HG03097 (cell line): ENCODE measurements at regions not wholly inside any gene's neighbourhood (a gene's known extent, or its start where the extent isn't known, plus 50 kb on each side); places are given as distances from the start of the nearest gene placed in this dataset.

ENCODE experiments used
- ATAC-seq: cut with Tn5 transposase; IDR thresholded peaks from one replicate; pipeline ENCODE4 v1.9.1; 2021; ENCODE audit not compliant: unreplicated experiment, low FRiP score

DNA sequence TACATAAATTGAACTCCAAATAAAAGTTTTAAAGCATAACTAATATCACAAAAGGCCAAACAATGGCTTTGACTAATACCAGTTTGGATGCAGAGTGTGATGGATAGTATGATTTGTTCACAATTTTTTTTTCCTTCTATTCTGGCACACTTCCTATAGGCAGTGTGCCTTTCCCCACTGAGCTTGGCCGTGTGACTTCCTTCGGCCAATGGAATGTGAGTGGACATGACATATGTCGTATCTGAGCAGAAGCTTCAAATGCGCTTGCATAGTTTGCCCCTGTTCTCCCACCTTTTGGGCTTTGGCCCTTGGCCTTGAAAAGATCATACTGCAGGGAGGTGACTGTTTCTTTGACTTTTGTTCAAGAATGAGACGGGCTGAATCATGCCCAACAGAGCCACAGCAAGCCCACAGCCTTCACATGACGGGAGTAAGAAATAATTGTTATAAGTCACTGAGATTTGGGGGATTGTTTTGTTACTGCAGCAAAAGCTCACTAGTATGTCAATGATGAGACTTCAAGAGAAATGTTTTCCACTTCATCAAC is 279.9 kb upstream of the NEBL start:
- no peak for ATAC-seq

DNA sequence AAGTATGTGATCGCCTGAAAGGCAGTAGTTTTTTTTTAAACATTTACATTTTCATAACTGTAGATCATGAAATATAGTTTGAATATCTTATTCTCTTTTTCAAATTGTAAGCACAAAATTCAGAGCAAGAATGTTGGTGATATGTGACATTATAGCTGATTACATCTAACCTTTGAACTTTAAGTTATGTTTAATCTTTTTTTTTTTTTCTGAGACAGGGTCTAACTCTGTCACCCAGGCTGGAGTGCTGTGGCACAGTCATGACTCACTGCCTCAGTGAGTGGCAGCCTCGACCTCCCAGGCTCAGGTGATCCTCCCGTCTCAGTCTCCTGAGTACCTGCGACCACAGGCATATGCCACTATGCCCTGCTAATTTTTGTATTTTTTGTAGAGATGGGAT is 278.7 kb upstream of the NEBL start:
- ATAC-seq, result no peak

DNA sequence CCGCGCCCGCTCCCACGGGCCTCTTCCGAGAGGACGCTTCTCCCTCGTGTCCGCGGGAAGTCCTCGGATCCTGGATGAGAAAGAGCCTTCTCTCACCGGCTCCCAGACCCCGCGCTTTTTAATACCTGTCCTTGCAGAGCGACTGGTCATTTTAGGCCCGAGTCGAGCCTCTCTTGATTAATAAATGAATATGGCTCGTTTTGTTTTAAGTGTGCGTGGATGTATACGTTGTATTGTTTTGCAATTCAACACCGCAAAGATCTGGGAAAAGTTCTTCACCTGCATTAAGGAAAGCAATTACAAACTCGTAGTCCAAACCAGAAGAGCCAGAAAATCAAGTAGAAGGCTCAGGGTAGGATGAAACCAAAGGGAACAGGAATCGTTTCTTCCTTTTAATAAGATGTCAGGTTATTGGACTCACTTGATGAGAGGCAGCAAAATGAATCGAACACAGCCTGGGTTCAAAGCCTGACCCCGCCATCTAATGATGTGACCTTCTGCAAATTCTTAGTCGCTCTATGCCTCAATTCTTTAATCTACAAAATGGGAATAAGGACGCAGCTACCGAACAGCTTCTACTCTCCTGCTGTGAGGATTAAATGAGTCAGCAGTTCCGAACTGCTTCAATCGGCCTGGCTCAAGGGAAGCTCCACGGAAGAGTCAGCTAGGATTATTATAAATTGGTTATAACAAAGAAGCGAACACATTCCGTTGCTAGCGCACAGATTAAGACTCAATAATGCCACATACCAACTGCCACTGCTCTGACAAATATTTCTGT is 277.8 kb upstream of the NEBL start:
- no peak for ATAC-seq

DNA sequence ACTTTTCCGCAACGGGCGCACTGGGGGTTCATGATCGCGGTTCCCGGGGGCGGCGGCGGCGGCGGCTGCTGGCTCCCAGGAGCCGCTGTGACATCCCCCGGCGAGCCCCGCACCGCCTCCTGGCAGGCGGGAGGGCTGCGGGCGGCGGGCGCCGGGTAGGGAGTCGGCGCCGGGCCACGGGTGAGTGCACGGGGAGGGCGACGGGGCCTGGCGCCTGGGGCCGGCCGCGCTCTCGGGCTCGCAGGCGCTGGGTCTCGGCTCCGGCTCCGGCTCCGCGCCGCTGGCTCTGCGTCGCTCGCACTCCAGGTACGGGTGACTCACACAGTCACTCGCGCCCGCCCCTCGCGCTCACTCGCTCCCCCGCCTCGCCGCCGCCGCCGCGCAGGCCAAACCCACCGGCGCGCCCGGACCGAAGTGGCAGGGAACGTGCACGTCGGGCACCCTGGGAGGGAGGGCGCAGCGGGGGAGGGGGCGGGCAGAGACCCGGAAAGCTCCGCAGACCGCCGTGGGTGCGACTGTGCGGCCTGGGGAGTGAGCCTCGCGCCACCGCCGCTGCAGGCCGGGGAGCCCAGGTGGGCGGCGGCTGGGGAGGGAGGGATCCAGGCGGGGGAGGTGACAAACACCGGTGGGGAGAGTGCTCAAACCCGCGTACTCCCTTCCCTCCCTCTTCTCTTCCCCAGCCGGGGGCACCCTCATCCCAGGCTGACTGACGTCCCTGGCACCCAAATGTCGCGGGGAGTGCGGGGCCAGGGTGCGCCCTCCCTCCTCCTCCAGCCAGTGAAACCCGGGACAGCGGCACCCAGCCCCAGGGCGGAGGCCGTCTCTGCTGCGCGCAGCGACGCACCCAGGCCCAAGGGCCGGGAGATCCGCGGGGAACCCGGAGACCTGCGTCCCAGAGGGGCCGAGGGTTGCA is 276.9 kb upstream of the NEBL start:
- no peak for ATAC-seq

DNA sequence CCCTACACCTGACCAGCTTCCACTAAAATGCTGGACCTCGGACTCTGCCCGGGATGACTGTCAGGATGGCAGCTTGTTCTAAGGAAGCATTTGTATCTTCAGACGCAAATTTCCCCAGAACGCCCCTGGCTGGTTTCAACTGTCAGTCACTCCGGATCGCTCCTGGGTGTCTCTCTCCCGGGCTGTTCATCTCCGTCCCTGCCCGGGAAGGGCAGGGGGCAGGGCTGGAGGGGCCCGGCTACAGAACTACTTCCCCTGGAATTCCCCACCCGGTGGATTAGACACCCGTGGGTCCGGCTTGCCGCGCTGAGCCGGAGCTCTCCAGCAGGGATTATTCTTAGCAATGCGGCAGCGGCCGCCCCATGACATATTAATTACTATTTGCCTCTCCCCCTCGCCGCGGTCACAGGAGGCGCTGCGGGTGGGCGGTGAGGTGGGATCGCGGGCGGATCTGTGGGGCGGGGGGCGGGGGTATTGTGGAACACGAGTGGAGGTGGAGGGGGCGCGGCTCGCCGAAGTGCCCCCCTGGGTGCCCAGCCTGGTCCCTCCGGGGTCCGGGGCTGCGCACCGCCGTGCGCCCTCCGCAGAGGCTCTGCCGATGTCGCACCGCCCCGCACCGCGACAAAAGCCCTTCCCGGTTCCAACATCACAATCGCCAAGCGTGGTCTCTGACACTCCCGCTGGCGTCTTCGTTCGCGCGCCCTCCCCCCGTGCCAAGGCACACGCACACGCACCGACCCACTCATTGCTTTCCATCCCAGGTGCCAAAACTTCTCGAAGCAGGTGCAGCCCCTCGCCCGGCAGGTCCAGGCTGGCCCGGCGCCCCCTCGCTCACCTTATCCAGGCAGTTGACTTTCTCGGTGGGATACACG is 276.1 kb upstream of the NEBL start:
- no peak for ATAC-seq

DNA sequence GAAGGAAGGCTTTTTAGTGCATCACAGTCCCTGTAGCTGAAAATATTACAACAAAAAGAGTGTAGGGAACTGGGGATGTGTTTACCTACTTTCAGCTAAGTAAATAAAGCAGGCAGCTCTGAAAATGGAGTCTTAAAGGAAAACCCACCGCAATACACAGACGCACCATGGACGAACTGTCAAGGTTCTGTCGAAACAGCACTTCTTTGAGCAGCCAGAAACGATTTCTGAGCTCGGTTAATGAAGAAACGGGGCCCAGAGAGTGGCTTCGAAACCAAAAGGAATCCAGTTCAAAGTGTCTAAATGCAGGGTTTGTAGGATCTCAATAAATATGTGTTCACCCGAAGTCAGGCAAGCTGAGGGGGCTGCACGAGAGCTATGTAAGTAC is 275.4 kb upstream of the NEBL start:
- ATAC-seq, result no peak

DNA sequence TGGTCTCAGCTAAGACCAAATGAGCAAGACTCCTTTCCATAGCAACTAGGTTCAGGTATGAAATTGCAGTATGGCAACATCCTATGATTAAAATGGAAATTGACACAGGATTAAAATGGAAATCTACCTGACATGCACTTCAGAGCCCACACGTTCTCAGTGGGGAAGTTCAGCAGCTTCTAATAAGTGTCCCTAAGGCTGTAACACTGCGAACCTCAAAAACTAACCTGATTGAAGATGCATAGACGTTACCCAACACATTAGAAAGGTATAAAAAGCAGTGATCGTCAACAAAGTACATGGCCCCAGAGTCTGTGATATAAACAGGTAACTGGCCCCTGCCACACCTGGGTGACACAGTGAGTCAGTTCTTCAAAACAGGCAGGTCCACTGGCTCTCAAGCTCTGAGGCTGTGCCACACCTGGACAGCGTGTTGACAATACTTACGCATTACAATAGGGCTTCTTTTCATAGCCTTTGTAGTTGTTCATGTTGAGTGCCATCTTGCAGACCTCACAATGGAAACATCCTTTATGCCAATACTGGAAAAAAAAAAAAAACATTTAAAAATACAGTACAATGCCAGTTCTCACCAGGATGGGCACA is 274.9 kb upstream of the NEBL start:
- no peak for ATAC-seq

DNA sequence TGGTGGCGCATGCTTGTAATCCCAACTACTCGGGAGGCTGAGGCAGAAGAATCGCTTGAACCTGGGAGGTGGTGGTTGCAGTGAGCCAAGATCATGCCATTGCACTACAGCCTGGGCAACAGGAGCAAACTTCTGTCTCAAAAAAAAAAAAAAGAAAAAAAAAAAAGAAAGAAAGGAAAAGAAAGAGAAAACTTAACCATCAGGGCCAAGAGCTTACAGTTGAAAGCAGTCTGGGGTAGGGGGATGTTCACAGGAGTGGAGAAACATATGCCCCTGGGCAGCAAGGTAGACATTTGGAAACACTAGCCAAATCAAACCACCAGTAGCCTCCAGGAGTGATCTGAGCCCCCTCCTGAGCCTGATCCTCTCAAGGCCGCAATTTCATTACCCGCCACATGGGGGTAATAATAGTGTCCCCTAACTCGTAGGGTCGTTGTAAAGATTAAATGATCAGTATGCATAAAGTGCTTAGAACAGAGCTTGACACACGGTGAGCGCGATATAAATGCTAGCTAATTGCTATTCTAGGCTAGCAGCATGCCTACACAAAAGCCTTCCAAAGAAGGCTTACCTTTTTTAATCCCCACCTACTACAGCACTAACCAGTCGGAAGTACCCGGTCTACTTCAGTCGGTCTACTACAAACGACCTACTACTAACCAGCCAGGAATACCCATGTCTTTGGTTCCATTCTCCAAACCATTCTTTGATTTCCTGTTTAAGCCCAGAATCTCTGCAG is 274.3 kb upstream of the NEBL start:
- no peak for ATAC-seq

DNA sequence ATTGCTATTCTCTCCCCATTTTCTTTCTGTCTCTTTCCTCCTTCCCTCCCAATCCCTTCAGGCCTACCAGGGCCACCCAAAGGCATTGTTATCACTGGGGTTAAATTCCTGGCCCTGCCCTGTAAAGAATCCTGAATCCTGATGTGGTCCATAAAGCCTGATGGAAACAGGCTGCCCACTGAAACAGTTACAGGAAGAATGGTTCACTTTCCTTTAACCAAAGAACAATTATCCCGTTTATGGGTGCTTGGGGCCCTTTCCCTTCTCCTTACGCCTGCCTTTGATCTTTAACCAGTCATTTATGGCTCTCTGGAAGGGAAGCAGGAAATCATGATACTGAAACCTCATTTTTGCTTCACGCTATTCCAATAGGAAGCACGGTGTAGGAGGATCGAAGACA is 273.1 kb upstream of the NEBL start:
- no peak for ATAC-seq

DNA sequence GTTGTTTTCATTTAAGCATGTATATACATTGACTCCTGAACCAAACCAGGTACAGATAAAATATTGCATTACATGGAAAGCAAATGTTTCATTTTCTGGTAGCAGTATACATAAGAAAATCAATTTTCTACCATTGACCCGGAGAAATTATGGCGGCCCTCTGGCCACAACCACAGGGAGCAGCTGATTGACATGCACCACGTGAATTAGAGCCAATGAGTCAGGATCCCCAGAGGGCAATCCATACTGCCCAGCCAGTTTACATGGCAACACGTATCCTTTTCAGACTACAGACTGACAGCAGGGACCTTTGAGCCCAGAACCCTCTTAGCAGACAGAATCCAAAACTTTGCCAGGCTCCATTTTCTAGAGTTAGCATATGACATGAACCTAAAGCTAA is 272.2 kb upstream of the NEBL start:
- no peak for ATAC-seq

DNA sequence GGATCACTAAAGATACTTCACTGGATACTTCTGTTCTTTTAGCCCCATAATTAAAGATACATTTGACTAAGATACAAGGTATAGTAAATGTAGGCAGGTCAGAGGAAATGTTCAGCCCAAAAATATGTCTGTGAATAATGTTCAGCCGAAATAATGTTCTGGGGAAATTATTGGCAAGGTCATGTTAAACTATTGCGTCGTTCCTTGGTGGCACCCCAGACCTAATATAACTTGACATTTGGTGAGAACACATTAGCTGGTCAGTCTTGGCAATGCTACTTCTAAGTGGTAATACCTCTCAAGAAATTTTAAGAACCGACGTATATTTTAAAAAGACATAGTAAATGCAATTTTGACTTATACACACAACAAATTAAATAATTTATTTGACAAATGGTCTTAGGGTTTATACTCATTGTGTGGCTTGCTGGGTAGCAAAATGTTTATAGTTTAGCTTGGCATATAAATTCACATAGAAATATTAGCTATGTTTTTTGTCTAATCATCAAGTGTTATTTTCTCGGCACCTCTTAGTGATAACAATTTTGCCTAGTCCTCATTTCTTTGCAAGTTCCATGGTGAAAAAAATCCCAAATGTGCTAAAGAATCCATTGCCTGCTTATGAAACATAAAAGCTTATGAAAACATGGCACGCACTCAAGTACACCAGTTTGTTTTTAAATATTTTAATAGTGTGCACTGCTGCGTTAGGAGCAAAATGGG is 270.3 kb upstream of the NEBL start:
- ATAC-seq, result no peak

DNA sequence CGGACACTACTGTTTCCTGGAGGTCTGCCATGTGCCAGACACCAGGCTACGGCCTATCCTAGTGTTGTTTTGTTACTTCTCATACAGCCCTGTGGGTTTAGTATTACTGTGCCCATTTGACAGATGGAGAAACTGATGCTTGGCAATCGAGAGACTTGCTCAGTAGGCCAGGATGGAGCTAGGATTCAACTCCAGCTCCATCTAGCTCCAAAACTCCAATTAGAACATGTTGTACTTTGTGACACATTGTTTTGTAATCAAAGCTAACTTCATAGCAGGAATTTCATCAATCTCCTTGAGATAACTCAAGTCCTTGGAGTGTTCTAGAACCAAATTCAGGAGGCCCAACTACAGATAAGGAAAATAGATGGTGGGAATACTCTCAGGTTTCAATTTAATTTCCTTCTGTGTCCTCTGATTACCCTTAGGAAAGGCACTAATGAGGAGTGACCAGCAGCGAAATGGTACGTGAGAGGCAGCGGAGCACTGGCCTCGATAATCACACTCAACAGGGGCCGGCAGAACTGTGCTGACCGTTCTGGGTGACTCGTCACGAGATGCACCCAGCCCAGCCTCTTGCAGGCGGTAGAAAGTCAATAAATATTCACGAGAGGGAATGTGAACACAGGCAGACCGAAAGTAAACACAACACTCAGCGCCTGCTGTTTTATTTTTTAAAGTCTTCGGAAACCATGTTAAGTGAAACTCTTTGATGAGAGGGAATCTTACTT is 269.6 kb upstream of the NEBL start:
- no peak for ATAC-seq

DNA sequence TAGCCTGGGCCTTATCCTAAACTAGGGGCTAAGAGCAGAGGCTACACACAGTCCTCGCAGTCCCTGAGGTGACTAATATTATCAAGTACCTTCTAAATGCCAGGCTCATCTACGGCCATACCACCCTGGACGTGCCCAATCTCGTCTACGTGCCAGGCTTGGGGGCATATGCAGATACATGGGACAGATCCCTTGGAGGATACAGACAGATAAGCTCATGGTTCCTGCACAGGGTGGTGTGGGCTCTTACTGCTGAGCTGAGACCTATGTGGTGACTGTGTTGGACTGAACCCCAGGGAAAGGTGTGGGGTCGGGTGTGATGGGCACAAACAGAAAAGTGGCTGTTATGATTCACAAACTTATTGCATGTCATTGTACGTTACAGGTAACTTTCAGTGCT is 268.4 kb upstream of the NEBL start:
- no peak for ATAC-seq

DNA sequence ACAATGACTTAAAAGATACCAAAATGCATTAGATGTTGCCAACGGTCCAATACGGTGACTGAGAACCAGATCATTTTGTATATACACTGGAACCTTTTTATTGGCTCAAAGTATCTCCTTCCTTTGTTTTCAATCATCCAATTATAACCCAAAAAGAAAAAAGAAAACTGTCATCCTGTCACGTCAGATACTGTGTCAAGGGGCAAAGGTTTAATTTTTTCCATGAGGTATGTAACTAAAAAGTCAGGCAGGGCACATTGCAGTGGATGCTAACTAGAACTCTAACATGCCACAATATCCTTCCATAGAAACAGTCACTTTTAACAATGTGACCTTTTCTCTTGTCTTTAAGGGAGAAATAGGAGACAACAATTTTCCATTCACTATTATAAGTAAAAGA is 267.6 kb upstream of the NEBL start:
- no peak for ATAC-seq

DNA sequence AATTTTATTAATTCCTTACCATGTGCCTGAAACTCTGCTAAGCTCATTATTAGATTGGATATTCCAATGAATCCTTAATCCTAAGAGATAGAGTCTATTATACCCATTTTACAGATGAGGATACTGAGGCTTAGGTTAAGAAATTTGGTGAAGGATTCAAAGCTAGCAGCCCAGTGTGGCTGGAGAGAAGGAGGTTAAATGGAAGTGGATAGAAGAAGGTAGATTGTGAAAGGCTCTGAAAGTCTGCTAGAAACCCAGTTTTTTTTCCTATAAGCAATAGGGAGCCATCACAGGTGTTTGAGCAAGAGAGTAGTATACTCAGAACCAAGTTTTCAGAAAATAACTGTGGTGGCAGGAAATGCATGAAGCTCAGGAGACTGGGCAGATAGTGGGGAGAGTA is 265.8 kb upstream of the NEBL start:
- no peak for ATAC-seq

DNA sequence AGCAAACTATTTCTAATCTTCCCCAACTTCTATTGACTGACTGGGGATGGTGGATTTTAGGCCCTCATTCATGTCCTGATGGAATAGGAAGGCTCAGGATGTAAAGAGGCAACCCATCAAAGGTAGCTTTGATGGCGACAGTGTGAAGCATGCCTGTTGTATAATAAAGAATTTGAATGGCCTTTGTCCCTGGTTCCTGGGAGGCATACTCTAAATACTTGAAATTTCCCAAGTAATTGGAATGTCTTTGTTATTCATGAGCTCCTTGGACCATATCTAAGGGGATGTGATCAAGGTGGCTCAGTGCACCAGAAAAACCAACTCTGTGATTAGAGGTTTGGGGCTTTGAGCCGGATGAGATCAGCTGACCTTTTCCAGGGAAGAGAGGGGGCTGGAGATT is 264.5 kb upstream of the NEBL start:
- ATAC-seq, result no peak

DNA sequence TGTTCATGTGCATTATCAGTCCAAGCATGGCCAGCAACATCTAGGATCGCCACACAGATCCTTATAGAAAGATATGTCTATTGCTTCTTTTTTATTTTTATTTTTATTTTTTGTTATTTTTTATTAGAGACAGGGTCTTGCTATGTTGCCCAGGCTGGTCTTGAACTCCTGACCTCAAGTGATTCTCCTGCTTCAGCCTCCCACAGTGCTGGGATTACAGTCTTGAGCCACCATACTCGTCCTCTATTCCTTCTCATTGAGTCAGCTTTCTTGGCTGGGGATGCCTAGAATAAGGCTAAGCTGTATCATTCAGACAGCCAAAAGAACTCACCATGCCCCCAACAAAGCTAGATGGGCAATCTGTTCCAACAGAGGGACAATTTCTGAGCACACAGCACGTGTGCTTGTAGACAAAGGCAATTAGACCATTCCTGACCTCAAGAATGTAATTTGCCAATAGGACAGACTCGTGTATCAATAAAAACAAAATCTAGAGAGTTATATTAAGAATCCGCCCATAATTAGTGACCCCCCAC is 264.0 kb upstream of the NEBL start:
- no peak for ATAC-seq

DNA sequence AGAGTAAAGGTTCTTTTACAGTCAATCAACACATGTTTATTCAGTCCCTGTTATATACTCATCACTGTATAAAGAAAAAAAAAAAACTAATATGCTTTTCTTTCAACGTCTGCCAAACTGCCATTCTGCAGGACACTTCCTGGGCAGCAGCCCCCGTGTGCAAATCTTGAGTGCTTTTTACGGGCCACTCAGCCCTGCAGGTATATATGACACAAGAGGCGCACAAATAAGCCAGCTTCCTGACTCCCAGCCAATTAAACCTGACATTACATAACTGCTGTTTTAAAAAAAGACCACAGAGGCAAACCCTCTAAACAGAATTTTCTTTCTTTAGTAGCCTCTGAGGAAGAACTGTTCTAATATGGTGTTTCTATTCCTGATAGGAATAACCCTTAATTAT is 263.0 kb upstream of the NEBL start:
- ATAC-seq, result no peak
